HG02623 (cell line): ENCODE measurements at regions not wholly inside any gene's neighbourhood (a gene's known extent, or its start where the extent isn't known, plus 50 kb on each side); places are given as distances from the start of the nearest gene placed in this dataset.
"Not testable (repeated sequence)": the region's sequence is repeated elsewhere in the genome, so short reads cannot be mapped to it uniquely, and the experiment has no call there.

Experiments used
- ATAC-seq: cut with Tn5 transposase; IDR thresholded peaks from one replicate; pipeline ENCODE4 v1.9.1; 2021; ENCODE audit warnings: moderate library complexity; ENCODE audit not compliant: unreplicated experiment

DNA sequence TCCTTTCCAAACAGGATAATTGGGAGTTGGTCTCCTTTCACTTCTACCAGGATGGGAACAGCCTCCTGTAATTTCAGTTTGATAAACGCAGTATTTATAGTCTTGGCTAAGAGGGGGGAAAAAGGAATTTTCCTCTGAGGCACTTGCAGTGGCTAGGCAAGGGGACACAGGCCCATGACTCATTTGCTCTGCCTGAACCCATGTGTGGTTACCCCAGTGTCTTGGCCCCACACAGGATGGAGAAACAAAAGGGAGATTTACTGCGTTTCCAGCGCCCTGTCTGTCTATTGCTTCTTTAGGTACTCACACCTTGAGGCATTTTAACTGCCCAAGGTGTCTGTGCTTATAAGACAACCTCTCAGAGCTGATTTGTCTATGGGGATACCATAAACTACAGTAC is 74.8 kb upstream of the NEDD9 start:
- no peak for ATAC-seq

GRCh38 chr6:11304946-11305345 is 72.5 kb upstream of the NEDD9 start:
- no peak for ATAC-seq

DNA sequence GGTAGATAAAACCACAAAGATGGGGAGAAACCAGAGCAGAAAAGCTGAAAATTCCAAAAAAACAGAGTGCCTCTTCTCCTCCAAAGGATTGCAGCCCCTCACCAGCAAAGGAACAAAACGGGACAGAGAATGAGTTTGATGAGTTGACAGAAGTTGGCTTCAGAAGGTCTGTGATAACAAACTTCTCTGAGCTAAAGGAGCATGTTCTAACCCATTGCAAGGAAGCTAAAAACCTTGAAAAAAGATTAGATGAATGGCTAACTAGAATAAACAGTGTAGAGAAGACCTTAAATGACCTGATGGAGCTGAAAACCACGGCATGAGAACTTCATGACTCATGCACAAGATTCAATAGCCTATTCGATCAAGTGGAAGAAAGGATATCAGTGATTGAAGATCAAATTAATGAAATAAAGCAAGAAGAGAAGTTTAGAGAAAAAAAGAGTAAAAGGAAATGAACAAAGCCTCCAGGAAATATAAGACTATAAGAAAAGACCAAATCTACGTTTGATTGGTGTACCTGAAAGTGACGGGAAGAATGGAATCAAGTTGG is 67.5 kb upstream of the NEDD9 start:
- ATAC-seq = not testable (repeated sequence)

DNA sequence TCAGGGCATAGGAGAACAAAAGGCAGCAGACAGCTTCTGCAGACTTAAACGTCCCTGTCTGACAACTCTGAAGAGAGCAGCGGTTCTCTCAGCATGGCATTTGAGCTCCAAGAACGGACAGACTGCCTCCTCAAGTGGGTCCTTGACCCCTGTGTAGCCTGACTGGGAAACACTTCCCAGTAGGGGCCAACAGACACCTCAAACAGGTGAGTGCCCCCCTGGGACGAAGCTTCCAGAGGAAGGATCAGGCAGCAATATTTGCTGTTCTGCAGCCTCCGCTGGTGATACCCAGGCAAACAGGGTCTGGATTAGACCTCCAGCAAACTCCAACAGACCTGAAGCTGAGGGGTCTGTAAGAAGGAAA is 66.9 kb upstream of the NEDD9 start:
- not testable (repeated sequence) for ATAC-seq

GRCh38 chr6:11298651-11299420 is 66.4 kb upstream of the NEDD9 start:
- no peak for ATAC-seq

GRCh38 chr6:11297376-11297729 is 64.9 kb upstream of the NEDD9 start:
- ATAC-seq = no peak

DNA sequence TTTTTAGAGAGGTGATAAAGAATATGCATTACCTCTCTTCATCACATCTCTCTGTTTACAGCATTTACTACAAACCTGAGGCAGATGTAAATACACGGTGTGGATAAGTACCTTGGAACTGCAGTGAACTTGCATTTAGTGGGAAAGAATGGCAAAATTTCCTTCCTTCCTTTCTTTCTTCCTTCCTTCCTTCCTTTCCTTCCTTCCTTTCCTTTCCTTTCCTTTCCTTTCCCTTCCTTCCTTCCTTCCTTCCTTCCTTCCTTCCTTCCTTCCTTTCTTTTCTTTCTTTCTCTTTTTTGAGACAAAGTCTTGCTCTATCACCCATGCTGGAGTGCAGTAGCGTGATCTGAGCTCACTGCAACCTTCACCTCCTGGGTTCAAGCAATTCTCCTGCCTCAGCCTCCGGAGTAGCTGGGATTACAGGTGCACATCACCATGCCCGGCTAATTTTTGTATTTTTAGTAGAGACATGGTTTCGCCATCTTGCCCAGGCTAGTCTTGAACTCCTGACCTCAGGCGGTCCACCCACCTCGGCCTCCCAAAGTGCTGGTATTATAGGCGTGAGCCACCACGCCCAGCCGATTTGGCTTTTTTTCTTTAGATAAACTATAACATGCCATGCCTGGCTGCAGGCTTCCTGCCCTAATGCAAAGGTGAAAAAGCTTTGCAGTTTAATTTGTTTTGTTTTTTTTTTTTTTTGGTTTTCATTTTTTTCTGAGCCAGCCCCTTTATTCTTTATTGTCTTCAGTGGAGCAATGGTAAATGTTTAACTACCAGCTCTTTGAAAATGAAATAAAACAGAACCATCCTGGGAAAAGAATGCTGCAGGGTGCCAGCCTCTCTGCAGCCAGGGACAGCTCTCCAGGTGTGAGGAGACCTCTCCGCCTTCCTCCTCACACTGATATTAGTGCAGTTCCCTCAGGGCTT is 64.2 kb upstream of the NEDD9 start:
- ATAC-seq = no peak

DNA sequence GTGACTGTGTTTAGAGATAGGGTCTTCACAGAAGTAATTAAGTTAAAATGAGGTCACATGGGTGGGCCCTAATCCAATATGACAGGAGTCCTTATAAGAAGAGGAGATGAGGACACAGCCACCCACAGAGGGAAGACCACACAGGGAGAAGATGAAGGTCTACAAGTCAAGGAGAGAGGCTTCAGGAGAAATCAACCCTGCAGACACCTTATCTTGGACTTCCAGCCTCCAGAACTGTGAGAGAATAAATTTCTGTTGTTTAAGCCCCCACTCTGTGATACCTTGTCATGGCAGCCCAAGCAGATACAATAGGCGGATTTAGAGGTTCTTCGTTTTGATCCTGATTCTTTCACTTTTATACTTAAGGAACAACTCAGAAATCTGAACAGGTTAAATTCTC is 63.5 kb upstream of the NEDD9 start:
- ATAC-seq = no peak

DNA sequence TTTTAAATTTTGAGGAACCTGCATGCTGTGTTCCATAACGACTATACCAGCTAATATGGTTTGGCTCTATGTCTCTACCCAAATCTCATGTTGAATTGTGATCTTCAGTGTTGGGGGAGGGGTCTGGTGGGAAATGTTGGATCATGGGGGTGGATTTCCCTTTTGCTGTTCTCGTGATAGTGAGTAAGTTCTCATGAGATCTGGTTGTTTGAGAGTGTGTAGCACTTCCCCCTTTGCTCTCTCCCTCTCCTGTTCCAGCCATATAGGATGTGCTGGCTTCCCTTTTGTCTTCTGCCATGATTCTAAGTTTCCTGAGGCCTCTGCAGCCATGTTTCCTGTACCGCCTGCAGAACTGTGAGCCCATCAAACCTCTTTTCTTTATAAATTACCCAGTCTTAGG is 61.8 kb upstream of the NEDD9 start:
- ATAC-seq = no peak

DNA sequence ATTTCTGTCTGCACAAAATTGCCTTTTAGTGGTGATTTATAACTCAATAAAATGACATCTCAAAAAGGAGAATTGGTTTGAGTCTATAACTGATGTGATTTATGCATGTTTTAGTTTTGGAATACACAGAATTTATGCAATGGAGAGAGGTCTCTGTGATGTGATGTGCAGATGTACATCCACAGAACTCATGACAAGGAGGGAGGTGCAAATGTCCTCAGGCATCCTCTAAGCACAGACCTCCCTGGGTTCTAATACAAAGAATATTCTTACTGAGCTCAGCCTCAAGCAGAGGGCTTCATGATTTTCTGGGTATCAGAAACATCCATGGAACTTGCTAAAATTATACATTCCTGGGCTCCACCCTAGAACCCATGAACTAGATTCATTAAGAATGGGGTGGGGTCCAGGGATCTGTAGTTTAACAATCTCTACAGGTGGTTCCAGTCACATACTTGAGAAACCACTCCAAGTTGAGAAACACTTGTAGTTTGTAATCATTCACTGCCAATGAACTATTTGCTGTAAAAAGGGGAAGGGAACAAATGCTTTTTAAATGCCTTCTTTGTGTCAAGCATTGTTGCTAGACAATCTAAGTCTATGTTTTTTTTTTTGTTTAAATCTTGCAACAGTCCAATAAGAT is 60.2 kb upstream of the NEDD9 start:
- no peak for ATAC-seq

GRCh38 chr6:11292091-11292490 is 59.6 kb upstream of the NEDD9 start:
- ATAC-seq = no peak

DNA sequence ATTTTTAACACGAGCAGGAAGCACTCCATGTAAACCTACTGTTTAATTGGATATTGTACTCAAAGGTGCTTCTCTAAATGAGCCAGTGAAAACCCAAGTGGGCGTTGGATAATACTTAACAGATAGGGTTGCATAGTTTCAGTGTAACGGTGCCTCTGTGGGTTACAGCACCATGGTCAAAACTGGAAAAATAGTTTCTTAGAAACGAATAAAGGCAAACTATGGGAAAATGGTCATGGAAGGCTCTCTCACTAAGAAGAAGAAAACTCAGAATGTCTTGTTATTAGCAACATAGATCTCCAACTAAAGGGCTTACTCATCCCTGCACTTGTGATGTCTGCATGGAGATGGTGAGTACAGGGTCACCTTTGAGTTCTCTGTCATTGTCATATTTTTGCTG is 59.1 kb upstream of the NEDD9 start:
- ATAC-seq = no peak

GRCh38 chr6:11290027-11290426 is 57.6 kb upstream of the NEDD9 start:
- ATAC-seq = no peak

- no peak for ATAC-seq
These were observed 55.6 kb upstream of the NEDD9 start for GRCh38 chr6:11288065-11288464.

GRCh38 chr6:11284996-11285395 is 52.5 kb upstream of the NEDD9 start:
- no peak for ATAC-seq

DNA sequence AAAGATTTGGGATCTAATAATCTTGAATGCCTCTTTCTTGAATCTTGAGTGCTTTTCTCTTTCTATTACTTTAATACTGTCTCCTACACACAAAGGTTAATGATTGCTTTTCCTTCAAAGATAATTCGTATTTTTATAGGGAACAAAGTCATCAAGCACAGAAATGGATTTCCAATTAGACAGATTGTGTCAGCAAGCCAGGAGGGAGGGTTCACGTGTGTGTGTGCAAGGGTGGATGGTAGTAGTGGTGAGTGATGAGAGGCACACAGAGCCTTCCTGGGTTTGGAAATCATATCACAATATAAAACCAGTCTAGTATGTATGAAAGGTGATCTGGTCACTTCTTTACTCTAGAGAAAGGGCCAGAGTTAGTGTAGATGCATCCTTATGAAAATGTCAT is 51.2 kb upstream of the NEDD9 start:
- ATAC-seq = no peak

DNA sequence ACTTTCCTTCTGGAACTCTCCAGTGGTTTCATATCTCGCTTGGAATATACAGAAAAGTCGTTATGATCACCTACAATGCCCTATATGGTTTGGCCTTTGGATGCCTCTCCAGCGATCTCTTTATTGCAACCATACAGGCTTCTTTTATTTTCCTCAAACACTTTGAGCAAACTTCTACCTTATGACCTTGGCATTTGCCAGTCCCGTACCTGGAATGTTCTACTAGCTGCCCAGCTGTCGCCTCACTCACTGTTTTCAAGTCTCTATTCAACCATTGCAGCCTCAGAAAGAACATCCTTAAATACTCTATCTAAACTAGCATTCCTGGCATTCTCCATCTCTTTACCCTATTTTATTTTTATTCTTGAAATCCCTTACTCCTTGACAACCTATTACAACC is 50.4 kb upstream of the NEDD9 start:
- no peak for ATAC-seq
